ENCODE measurements at regions not wholly inside any gene's neighbourhood (a gene's known extent, or its start where the extent isn't known, plus 50 kb on each side); places are given as distances from the start of the nearest gene placed in this dataset.
"Not testable (repeated sequence)": the region's sequence is repeated elsewhere in the genome, so short reads cannot be mapped to it uniquely, and the experiment has no call there.

GRCh38 chr15:67945951-67946700 is 106.3 kb upstream of the RNU6-1 start:
- peak; percentile 68 for DNase-seq (ENCODE audit: low spot score)

GRCh38 chr15:67946701-67947100 is 106.9 kb upstream of the RNU6-1 start:
- no peak for DNase-seq (ENCODE audit: low spot score)

GRCh38 chr15:67947254-67948039 is 106.7 kb upstream of the PIAS1 start:
- no peak for DNase-seq (ENCODE audit: low spot score)

GRCh38 chr15:67948215-67948614 is 105.9 kb upstream of the PIAS1 start:
- DNase-seq (ENCODE audit: low spot score) = no peak

GRCh38 chr15:67951187-67951586 is 102.9 kb upstream of the PIAS1 start:
- not testable (repeated sequence) for DNase-seq (ENCODE audit: low spot score)

GRCh38 chr15:67953299-67953698 is 100.8 kb upstream of the PIAS1 start:
- no peak for DNase-seq (ENCODE audit: low spot score)

GRCh38 chr15:67955252-67955651 is 98.9 kb upstream of the PIAS1 start:
- no peak for DNase-seq (ENCODE audit: low spot score)

- DNase-seq (ENCODE audit: low spot score) = no peak
Observed at GRCh38 chr15:67957435-67958132, 96.5 kb upstream of the PIAS1 start.

GRCh38 chr15:67967871-67968431 is 86.2 kb upstream of the PIAS1 start:
- peak; percentile 79 for DNase-seq (ENCODE audit: low spot score)

- DNase-seq (ENCODE audit: low spot score) = no peak
Observed at GRCh38 chr15:67968564-67968963, 85.6 kb upstream of the PIAS1 start.

- no peak for DNase-seq (ENCODE audit: low spot score)
Observed at GRCh38 chr15:67968966-67969365, 85.1 kb upstream of the PIAS1 start.

GRCh38 chr15:67969892-67970291 is 84.2 kb upstream of the PIAS1 start:
- DNase-seq (ENCODE audit: low spot score) = no peak

- DNase-seq (ENCODE audit: low spot score) = no peak
Observed at GRCh38 chr15:67972377-67972776, 81.7 kb upstream of the PIAS1 start.

GRCh38 chr15:67973846-67974245 is 80.3 kb upstream of the PIAS1 start:
- DNase-seq (ENCODE audit: low spot score) = no peak

- DNase-seq (ENCODE audit: low spot score) = no peak
Observed at GRCh38 chr15:67976506-67977073, 77.5 kb upstream of the PIAS1 start.

- DNase-seq (ENCODE audit: low spot score) = no peak
Observed at GRCh38 chr15:67977414-67978089, 76.6 kb upstream of the PIAS1 start.

- no peak for DNase-seq (ENCODE audit: low spot score)
Observed at GRCh38 chr15:67979281-67979680, 74.8 kb upstream of the PIAS1 start.

- no peak for DNase-seq (ENCODE audit: low spot score)
Observed at GRCh38 chr15:67980171-67980570, 73.9 kb upstream of the PIAS1 start.

- no peak for DNase-seq (ENCODE audit: low spot score)
Observed at GRCh38 chr15:67980773-67981685, 73.1 kb upstream of the PIAS1 start.

- no peak for DNase-seq (ENCODE audit: low spot score)
Observed at GRCh38 chr15:67981848-67982247, 72.3 kb upstream of the PIAS1 start.

Data from iPS-NIHi11 (cell line).